GM19025 (cell line): ENCODE measurements at regions not wholly inside any gene's neighbourhood (a gene's known extent, or its start where the extent isn't known, plus 50 kb on each side); places are given as distances from the start of the nearest gene placed in this dataset.
A peak's percentile ranks its signal among the peaks of the same experiment; 100 is the strongest.

Experiments
- ATAC-seq: cut with Tn5 transposase; IDR thresholded peaks from one replicate; pipeline ENCODE4 v1.9.1; 2021; ENCODE audit warnings: mild to moderate bottlenecking, low read depth, moderate library complexity; ENCODE audit not compliant: unreplicated experiment

DNA sequence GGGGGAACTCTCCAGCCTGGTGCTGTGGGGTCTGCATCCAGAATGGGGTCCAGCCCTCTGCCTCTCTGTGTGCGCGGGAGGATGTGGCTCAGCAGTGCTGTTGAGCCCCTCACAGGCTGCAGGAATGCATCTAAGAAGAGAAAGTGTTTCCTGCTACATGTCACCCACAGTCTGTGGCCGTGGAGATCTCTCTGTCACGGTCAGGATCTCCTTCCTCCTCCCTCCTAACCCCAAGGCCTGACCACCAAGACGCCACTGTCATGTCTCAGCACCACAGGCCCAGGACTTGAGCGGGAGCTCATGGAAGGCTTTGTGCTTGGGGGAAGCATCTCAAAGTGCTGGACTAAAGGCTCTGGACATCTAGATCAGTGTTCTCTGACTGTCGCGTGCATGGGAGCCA lies 90.1 kb downstream of the SREK1 start:
- no peak for ATAC-seq

DNA sequence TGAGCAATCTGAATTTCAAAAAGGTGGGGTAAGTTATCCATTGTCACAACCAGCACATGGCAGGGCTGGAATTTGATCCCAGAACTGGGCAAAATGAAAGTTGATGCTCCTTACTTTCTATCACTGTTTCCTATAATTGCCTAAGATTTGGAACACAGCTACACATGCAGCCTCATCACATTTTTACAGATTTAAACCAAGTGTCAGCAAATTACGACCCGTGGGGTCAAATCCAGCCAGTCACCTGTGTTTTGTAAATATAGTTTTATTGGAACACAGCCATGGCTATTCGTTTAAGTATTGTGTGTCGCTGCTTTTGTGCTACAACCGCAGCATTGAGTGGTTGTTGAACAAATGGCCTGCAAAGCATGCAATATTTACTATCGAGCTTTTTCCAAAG lies 94.3 kb downstream of the SREK1 start:
- no peak for ATAC-seq

DNA sequence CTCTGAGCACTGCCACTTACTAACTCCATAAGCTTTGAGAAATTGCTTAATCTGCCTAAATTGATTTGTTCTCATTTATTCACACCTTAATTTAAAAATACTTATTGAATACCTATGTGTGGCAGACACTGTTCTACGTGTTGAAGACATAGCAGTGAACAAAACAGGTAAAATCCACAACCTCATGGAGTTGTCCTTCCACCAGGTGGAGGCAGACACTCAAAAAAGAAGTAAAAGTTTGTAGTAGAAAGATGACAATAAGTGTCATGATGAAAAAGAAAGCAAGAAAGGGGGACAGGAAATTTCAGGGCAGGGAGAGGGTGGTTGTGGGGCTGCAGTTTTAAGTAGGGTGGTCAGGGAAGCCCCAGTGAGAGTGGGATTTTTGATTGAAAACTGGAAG lies 94.9 kb downstream of the SREK1 start:
- ATAC-seq = no peak

DNA sequence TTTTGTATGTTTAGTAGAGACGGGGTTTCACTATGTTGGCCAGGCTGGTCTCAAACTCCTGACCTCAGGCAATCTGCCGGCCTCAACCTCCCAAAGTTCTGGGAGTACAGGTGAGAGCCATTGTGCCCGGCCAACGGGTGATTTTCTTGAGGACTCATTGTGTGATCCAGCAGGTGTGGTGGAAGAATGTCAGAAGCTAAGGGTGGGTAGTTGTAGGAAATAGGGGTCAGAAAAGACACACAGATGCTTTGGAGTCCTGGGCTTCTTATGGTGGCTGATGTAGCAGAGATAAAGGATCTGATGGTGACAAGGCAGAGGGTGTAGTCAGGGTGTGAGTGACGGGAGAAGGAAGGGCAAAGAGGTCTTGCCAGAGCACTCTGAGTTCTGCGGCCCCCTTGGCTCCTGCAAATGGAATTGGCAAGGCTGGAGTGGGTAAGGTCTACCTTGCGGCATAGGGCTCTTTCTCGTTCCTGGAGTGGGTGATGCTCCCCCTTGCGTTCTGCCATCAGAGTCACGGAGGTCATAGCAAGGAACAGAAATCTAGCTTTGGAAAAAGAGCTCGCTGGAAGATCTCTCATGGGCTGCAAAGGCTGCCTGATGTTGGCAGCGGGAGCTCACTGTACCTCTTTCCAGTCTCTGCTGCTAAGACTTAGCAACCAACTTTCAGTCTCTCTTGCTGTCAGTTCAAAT lies 97.2 kb downstream of the SREK1 start:
- no peak for ATAC-seq

DNA sequence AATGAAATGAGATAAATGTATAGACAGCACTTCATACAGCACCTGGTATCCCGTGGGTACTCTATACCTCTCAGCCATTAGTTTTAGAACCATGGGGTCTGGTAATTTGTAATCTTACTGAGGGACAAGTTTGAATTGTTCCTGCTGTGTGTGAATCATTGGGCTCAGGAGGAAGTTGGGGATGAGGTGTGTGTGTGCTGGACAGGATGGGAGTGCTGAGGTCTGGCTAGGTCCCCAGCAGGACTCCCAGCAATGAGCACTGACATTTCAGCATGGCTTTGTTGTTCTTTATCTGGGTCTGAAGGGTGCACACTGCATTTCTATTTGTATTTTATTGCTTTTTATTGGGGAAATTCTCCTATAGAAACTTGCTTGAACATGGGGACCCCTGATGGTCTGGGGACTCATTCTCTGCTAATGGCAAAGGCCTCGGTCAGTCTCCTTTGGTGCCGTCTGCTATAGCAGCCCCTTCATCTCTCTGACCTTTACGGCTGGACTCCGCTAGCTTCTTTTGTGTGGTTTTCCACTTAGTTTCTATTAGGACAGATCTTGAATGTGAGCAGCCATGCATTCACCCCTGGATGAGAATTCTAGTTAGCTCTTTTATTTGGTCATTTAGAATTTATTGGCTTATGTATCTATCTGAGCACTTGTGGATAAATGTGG lies 98.1 kb downstream of the SREK1 start:
- ATAC-seq = no peak

DNA sequence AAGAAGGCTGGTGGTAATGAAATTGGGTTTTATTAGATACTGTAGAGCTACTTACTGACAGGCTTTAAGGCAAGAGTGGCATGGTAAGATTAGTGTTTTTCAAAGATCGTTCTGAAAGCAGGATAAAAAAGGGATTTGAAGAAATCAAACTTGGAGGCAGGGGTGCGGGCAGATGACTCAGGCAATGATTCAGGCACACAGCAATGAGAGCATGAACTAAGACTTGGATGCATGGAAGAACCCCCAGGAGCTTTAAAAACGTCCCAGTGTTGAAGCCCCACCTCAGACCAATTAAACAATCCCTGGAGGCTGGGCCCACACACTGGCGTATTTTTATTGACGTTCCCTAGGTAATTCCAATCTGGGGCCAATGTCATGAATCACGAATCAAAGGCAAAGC lies 102.5 kb downstream of the SREK1 start:
- no peak for ATAC-seq

DNA sequence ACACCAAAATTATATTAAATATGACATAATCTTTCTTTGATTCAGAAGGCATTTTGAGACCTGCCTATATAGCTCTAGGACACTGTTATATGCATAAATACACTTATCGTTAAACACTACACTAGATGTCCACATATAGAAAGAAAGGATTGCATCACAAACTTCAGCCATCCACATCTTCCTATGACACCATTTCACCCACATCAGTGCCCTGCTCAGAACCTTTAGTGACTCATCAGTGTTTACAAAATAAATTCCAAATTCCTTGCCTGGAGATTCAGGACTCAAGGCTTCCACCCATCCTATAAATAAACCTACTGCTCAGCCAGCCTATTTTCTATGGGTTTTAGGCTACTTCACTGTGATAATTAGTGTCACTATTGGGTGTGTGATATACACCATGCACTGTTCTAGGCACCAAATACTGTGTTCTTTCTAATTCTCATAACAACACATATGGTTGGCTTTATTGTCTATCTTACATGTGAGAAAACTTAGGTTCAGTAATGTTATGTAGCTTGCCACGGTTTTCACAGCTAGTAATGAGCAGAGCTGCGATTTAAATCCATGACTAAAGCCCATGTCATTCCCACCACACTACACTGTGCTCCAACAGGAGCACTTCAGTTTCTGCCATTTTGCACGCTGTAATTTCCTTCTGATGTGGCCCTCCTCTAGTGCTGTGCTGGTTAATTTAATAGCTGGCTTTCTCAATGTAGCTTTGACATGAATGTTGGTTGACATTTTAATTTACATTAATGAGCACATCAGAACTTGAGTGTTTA lies 103.3 kb downstream of the SREK1 start:
- ATAC-seq = no peak

DNA sequence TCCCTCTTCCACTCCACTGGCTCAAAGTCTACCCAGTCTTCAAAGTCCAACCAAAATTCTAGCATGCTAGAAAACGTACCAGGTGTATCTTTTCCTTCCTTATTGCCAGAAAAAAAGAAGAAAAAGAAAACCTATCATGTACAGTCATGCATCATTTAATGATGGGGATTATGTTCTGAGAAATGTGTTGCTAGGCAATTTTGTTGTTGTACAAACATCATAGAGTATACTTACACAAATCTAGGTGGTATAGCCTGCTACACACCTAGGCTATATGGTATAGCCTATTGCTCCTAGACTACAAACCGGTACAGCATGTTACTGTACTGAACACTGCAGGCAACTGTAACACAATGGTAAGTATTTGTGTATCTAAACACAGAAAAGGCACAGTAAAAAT lies 104.8 kb downstream of the SREK1 start:
- ATAC-seq = no peak

DNA sequence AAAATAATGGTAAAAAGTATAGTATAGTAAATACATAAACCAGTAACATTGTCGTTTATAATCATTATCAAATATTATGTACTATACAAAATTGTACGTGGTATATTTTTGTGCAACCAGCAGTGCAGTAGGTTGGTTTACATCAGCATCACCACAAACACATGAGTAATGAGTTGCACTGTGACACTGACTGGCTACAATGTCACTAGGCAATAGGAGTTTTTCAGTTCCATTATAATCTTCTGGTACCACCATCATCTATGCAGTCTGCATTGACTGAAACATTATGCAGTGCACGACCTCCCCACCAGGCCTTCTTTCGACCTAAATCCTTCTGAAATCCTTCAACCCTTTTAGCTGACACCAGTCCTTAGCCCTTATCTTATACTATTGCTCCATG lies 105.8 kb downstream of the SREK1 start:
- no peak for ATAC-seq

DNA sequence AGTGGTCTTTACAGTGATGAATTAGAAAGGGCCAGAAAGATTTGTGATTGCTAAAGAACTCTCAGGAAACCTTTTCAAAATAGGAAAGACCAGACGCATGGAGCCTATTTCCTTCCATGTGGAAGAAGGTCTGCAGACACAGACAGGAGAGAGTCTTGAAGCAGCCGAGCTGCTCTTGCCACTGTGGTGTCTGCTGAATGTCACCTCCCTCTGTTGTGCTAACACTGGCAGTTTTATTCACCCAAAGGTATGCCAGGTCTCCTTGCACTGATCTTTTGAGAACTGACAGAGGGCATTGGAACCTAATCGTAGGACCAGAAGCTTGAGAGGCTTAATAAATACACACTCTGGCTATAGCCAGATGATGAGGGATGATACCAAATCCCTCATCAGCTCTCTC lies 108.7 kb downstream of the SREK1 start:
- ATAC-seq = no peak

DNA sequence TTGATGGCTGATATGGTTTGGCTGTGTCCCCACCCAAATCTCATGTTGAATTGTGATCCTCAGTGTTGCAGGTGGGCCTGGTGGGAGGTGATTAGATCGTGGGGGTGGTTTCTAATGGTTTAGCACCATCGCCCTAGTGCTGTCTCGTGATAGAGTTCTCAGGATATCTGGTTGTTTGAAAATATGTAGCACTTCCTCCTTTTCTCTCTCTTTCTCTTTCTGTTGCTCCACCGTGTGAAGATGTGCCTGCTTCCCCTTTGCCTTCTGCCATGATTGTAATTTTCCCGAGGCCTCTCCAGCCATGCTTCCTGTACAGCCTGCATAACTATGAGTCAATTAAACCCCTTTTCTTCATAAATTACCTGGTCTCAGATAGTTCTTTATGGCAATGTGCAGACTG lies 111.6 kb downstream of the SREK1 start:
- ATAC-seq = no peak

DNA sequence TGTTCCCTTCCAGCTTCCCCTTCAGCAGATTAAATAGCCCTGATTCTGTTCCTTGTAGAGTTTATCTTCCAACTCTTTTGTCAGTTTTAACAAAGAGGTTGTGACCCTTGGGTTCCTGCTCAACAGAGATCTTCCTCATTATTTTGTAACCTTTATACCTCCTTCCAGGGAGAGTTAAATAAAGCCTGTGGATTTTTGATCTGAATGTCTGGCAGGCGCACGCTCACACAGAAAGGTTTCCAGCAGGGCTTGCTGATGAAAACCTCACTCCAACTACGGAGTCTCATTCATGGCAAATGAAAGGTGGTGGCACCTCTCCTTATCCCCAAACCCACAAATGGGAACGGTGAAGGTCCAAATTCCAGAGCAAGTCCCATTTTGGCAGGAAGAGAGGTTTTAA lies 129.0 kb downstream of the SREK1 start:
- ATAC-seq = no peak

DNA sequence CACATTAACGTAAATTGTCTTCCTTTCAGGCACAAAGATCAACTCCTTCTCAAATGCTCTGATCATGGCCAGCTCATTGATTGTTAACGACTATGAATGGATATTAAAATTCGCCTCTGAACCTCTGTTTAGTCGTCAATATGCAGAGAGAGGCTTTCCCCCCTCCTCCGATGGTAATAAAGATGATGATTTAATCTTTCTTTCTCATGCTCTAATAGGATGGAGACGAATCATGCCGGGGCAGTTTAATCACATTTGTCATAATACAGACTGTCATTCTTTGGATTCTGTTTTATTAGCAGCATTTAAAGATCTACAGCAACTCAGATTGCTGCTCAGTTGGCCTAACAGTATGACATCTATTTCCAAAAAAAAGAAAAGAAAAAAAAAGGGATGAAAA lies 132.9 kb downstream of the SREK1 start:
- ATAC-seq = no peak

DNA sequence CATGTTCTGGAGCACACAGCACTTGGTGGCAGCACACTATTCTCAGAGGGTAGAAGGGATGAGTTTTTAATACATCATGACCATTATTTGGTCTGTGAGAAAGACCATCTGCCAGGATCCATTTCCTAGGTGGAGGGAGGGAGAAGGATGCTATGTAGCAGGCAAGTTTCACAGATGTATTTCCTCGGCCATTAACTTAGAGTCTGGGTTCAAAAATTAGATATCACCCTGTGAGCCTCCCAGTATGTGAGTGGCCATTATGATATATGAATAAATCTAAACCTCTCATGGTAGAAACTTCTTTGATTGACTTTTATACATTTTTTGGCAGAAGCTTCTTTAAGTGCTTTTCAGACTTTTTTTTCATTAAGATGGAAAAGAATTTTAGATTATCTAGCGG lies 133.9 kb downstream of the SREK1 start:
- no peak for ATAC-seq

DNA sequence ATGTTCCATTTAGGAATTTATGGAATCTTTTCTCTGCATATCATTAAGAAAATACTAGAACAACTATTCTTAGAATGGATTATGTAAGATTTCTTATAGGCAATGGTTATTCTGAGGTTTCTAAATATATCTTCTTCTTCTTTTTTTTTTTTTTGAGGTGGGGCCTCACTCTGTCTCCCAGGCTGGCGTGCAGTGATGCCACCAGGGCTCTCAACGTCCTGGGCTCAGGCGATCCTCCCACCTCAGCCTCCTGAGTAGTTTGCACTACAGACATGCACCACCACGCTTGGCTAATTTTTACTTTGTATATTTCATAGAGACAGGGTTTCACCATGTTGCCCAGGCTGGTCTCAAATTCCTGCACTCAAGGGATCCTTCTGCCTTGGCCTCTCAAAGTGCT lies 137.2 kb downstream of the SREK1 start:
- ATAC-seq = no peak

DNA sequence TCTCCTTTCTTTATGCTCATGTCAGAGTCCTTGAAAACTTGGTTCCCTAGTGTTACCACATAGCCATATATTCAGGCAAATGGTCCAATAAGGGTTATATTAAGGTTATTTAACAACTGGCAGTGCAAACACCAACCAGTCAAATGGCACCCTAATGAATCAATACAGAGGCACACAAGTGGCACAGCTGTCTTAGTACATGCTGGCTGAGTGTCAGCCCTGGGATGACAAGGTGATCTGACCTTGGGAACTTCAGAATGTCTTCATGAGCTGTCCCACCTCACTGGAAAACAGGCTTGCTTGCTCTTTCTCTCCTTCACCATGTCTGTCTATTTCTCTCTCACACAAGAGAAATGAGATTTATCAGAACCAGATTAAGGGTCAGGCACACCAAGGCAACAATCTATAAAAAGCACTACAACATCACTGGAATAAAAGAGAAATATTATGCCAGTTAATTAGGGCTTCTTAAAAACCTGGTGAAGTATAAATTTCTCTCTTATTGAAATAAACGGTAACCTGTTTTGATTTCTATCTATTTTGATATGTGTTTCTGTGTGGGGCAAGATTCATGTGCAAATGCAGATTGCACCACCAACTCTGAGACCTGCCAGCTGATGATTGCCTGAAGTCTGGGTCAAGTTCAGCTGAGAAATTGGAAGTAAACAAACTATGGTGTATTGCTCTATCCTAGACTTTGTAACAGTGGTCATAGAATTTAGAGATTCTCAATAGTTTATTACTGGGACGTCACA lies 140.7 kb downstream of the SREK1 start:
- ATAC-seq = no peak

DNA sequence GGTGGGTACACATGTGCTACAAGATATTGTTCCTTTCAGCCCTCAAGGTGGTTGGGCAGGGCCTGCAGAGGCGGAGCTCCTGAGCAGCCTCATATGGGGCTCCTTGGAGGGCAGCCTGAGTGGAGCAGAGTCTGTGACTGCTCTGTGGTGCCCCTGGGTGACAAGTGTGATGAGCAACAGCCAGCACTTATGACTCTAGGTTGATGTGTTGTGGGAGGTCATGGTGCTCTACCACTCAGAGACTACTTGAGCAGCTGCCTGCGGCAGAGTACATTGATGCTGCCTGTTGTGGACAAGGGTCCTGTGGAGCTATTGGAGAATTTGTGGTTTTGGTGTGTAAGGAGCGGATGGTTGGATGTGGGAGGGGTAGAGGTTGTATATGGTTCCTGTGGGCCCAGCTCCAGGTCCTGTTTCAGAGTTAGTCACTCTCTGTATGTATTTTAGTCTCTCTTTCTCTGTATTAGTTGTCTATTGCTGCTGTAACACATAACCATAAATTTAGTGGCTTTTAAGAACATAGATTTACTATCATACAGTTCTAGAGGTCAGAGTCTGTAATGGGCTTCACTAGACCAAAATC lies 141.3 kb downstream of the SREK1 start:
- no peak for ATAC-seq

DNA sequence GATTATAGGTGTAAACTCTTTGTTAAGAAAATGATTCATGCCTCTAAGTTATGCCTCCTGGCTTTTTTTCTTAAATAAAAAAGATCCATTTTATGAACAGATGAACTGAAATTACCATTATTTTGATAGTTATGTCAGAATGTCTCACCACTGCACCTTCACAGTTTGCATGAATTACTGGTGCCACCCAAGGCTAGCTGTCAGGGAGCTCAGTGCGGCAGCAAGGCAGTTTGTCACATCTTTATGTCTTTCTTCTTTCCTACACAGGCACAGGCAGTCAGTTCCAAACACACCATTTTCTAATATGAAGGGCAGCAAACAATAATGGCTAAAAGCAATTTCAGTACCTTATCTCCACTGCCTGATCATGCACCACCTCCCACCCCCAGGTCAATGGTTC lies 147.7 kb downstream of the SREK1 start:
- no peak for ATAC-seq

DNA sequence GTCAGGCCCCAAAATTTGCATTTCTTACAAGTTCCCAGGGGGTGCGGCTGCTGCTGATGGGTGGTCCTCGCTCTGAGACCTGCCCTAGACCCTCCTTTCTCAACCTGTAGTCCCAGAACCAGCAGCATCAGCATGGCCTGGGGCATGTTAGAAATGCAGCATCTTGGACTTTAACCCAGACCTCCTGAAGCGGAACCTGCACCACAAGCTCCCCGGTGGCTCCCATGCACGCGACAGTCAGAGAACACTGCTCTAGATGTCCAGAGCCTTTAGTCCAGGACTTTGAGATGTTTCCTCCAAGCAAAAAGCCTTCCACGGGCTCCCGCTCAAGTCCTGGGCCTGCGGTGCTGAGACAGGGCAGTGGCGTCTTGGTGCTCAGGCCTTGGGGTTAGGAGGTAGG lies 149.8 kb downstream of the SREK1 start:
- peak; percentile 59 for ATAC-seq

DNA sequence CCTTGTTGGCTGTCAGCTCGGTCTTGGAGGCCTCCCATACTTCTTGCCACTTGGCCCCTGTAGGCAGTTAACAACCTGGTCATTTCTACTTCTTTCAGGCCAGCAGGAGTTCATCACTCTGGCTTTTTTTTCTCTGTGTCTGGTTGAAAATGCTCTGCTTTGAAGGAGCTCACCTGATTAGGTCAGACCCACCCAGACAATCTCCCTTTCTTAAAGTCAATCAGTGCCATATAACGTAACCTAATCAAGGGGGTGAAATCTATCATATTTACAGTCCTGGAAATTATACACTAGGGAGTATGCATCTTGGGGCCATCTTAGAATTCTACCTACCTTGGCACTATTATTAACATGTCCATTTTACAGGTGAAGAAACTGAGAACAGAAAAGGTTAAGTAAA lies 155.4 kb downstream of the SREK1 start:
- no peak for ATAC-seq

DNA sequence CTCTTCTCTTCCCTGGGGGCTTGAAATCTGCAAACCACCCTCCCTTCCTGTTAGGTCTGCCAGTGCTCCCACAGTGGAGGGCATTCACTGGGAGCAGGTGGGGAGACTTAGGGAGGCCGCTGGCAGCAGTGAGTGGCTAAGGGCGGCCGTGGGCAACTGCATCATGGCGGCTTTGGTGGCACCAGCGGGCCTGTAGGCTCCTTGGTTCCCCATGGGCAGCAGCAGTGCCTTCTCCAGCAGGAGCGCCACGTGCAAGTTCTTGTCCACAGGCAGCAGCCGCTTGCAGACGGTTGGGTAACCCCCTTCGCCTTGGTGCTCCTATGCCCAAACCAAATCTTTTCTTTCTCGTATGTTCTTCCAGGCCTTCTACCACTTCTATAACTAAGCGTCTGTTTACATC lies 158.2 kb downstream of the SREK1 start:
- ATAC-seq = no peak
